ENCODE measurements at regions not wholly inside any gene's neighbourhood (a gene's known extent, or its start where the extent isn't known, plus 50 kb on each side); places are given as distances from the start of the nearest gene placed in this dataset.

DNA sequence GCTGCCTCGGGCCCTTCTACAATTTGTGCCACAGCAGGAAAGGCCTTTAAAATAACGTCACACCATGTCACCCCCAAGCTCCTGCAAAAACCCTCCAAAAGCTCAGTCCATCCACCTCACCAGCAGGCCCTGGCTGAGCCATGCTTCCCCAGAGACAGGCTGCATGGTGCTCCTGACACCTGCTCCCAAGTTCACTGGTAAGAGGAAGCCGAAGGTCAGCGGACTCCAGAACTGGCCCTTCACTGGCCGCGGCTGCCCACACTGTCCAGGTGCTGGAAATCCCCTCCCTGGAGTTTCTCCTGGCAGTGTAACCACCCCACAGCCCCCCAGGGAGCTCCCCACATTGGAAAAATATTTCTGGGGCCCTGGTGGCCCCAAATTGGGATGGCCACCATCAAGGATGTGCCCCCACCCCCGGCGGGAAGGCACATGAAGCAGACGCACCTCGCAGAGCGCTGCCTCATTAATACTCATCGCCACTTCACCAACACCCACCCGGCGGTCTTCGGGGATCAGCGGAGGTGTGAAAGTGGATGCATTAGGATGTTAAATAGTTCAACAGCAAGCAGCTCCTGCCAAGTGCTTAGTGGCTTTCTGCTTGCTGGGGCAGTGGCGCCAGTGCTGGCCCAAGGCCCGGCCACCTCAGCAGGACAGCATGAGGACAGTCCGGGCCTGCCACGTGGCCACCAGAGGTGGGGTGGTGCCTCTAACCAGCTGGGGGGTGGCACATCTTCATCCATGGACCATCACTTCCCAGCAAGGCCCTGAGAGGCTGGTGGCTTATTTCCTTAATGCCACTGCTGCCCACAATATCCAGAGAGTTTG is 146.1 kb upstream of the IQSEC1 start:
- no peak for DNase-seq (ENCODE audit: low read depth)
- no peak overlapping the region for H3K4me3 ChIP-seq (ENCODE audit: low read length)
- TF ChIP-seq, protein P1, sequence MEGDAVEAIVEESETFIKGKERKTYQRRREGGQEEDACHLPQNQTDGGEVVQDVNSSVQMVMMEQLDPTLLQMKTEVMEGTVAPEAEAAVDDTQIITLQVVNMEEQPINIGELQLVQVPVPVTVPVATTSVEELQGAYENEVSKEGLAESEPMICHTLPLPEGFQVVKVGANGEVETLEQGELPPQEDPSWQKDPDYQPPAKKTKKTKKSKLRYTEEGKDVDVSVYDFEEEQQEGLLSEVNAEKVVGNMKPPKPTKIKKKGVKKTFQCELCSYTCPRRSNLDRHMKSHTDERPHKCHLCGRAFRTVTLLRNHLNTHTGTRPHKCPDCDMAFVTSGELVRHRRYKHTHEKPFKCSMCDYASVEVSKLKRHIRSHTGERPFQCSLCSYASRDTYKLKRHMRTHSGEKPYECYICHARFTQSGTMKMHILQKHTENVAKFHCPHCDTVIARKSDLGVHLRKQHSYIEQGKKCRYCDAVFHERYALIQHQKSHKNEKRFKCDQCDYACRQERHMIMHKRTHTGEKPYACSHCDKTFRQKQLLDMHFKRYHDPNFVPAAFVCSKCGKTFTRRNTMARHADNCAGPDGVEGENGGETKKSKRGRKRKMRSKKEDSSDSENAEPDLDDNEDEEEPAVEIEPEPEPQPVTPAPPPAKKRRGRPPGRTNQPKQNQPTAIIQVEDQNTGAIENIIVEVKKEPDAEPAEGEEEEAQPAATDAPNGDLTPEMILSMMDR (conservative IDR thresholded peaks at IDR 0.05; ENCODE audit: low read depth, low read length), result no peak

DNA sequence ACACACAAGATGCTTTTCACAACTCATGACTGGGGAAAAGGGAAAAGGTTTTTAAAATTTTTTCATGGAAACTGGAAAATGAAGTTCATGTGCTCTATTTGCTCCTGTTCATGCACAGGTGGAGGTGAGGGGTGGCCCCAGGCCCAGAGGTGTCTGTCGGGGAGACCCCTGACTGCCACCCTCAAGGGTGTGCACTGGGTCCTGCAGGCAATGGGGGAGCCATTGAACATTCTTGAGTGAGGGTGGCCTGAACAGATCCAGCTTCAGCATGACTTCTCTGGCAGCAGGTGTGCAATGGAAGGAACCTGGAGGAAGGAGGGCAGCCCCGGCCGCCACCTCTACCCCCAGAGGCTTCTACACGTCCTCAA is 145.3 kb upstream of the IQSEC1 start:
- no peak overlapping the region for H3K4me3 ChIP-seq (ENCODE audit: low read length)
- TF ChIP-seq, protein P1 (conservative IDR thresholded peaks at IDR 0.05; ENCODE audit: low read depth, low read length), result no peak
- DNase-seq (ENCODE audit: low read depth), result no peak

DNA sequence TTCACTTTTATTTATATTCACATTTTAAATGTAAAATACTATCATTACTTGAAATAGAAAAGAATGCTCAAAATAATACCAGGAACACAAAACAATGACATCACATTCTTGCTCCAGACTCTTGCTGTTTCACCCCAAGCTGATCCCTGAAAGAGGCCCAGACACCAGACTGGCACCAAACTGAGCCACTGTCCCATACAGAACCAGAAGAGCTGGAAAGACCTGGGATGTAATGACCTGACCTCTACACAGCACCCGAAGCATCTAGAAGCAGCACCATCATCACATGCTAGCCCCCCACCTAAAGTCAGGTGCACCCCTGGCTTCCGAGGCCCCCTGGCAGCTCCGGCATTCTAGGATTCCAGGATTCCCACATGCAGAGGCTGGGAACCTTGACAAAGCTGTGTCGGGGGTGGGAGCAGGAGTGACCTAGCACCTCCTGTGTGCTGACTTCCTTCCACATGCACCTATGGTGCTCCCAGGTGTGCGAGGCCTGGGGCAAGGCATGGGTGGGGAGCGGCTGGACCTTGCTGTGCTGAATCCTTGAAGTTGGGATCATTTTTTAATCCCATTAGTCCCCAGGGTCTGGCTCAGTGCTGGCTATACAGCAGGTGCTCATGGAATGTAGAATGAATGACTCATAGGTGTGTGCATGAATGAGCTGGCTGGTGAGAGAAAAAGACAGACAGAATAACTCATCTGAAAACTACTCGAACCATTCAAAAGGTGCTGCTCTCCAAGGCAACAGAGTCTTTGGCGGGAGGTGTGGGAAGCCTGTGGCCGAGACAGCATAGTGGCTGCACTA is 144.7 kb upstream of the IQSEC1 start:
- peak; percentile 91 for DNase-seq (ENCODE audit: low read depth)
- H3K4me3 ChIP-seq (ENCODE audit: low read length), result no peak overlapping the region
- TF ChIP-seq, protein P1 (conservative IDR thresholded peaks at IDR 0.05; ENCODE audit: low read depth, low read length), result no peak

DNA sequence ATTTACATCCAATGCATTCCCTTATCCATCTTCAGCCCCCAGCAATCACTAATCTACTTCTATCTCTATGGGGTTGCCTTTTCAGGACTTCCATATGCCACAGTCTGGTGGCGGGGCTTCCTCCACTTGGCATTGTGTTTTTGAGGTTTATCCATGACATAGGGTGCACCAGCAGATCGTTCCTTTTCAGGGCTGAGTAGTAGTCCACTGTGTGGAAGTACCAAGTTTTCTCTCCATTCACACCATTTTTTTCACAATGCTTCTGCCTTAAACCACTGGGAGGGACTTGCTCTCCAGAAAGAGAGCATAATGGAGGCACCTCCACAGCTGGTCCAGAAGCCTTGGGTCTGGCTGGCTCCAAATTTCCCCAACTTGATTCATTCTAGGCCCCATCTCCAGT is 144.0 kb upstream of the IQSEC1 start:
- TF ChIP-seq, protein P1 (conservative IDR thresholded peaks at IDR 0.05; ENCODE audit: low read depth, low read length), result no peak

DNA sequence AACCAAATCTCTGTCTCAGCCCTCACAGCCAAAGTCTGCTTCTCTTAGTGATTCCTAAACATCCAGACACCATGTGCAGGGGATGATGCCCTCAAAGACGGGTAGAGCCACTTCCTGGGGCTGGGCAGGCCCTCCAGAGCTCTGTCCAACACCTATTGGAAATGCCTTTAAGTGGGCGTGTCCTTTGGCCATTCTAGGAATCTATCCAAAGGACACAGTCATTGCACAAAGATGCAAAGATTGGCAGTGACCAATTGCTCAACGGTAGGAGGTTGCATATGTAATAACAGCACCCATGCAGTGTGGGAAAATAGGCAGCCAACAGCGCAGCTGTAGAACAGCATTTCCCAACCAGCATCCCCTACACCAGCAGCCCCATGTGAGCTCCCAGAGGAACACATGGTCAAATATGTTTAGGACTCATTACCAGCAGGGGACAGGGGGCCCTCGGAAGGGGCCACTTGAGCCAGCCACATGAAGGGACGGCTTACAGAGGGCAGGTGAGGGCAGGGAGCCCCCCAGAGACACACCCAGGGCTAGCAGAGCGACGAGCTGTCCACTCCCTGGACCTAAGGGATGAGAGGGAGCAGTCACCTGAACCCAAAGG is 142.8 kb upstream of the IQSEC1 start:
- H3K4me3 ChIP-seq (ENCODE audit: low read length), result no peak overlapping the region
- TF ChIP-seq, protein P1 (conservative IDR thresholded peaks at IDR 0.05; ENCODE audit: low read depth, low read length), result no peak
- peak; percentile 81 for DNase-seq (ENCODE audit: low read depth)

More for the DNA sequence above, 144.0 kb upstream of the IQSEC1 start:
- no peak overlapping the region for H3K4me3 ChIP-seq (ENCODE audit: low read length)
- no peak for DNase-seq (ENCODE audit: low read depth)

DNA sequence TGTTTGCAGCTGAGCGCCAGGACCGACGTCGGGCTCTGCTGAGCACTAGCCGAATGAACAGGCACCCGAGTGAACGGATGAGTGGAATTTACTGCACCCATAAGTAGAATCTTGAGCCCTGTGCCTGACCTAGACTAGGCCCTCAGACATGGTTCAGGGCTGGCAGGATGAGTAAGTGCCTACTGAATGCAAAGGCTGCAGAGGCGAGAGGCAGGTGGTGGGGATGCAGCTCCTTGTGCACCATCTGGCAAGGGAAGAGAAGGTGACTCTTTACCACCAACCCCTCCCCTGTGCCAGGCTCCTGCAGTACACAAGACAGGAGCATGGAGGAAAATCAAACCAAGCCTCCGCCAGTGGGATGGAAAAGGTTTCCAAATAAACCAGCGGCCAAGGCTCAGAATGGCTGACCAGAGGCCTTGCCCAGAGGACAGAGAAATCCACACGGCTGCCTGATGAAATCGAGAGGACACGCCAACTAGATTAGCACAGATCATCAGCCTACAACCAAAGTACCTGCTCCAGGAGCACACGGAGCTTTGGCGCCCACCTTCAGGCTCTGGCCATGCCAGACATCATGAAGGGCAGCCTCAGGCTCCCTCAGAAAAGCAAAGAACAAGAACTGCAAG is 141.7 kb upstream of the IQSEC1 start:
- H3K4me3 ChIP-seq (ENCODE audit: low read length), result no peak overlapping the region
- no peak for DNase-seq (ENCODE audit: low read depth)
- TF ChIP-seq, protein P1 (conservative IDR thresholded peaks at IDR 0.05; ENCODE audit: low read depth, low read length), result no peak
